HG03135 (cell line): ENCODE measurements at regions not wholly inside any gene's neighbourhood (a gene's known extent, or its start where the extent isn't known, plus 50 kb on each side); places are given as distances from the start of the nearest gene placed in this dataset.
"Not testable (repeated sequence)": the region's sequence is repeated elsewhere in the genome, so short reads cannot be mapped to it uniquely, and the experiment has no call there.

ENCODE experiments used
- ATAC-seq: cut with Tn5 transposase; IDR thresholded peaks from one replicate; pipeline ENCODE4 v1.9.1; 2021; ENCODE audit warnings: mild to moderate bottlenecking, moderate library complexity; ENCODE audit not compliant: unreplicated experiment

DNA sequence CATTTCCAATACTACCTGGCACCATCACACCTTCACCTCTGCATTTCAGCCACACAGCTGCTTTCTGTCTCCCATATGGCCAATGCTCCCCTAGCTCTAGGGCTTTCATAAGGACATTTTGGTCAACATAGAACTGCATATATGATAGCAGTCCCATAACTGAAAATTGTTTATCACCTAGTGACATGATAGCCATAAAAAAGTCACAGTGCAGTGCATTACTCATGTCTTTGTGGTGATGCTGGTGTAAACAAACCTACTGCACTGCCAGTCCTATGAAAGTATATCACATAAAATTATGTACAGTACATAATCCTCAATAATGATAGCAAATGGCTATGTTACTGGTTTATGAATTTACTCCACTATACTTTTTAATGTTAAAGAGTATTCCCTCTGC, 221.0 kb downstream of the NAF1 start:
- ATAC-seq: no peak

DNA sequence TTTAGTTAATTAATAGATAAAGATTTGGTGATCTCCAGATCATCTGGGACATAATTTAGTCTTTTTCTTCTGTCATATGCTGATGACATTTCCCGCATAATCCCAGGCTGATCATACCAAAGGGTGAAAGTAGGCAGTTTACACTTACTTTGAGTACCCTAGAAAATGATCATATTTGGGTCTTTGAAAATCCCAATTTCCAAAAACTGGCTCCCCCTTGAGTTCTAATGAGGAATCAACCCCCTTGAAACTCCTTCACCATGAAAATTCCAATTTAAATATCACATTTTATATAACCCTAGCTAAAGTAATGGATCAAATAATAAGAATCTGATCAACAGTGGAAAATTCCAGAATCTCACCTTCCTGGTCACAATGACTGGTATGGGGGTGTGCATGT, 223.4 kb downstream of the NAF1 start:
- no peak for ATAC-seq

DNA sequence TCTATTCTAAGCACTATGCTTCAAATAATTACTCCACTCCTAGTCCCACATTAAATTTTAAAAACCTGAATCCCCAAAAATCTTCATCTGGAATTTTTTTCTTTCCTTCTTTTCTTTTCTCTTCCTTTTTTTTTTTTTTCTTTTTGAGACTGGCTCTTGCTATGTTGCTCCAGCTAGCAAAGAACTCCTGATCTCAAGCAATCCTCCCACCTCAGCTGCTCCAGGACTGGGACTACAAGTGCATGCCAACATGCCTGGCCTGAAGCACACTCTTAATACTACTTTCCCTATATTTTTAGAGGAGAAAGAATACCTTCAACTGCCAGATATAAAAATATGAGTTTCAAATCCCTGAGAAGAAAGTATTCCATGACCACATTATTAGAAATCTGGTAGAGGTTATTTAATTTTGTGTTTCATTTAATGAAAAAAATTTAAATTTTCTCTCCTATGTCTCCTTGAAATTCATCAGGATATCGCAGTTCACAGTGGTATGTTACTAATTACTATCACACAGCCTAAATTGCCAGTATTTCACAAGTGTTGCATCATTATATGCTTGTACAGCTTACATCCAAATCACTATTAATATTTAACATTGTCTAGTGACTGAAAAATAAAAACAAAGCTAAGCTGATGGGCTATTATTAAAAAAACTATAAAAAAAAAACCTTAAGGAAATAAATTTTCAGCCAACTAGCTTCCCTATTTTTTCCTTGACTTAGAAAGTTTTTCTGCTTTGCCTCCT, 227.8 kb downstream of the NAF1 start:
- ATAC-seq: no peak

DNA sequence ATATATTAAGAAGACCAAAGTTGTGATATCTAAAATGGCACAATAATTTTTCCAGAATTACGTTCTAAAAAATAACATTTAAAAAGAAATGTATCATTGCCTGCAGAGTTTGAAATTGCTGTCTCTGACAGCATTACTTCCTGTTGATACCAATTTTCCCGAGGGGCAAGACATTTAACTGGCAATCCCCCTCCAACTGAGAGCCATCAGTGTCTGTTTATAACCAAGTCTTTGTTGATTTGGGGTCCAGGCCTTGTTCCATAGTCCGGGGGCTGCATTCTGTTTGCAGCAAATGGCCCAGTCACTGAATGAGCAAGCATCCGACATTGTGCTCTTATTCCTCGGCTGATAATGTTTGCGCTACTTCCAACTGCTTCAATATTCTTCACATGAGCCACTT, 231.5 kb downstream of the NAF1 start:
- ATAC-seq: no peak

DNA sequence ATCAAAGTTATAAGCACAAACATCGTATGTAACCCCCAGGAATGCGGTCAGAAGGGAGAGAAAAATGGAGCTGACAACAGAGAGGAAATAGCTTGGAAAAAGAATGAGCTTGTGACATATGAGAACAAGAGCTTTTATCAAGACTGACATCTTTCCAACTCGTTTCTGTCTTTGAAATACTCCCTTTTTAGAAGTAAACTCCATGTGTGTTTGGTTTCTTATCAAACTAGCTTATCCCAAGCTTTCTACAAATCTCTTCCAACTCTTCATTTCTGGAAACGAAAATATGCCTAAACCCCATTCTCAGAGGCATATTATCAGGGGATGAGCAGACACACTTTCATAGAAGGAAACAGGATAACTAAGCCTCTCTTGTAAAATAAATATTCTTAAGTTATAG, 235.4 kb downstream of the NAF1 start:
- ATAC-seq: no peak

DNA sequence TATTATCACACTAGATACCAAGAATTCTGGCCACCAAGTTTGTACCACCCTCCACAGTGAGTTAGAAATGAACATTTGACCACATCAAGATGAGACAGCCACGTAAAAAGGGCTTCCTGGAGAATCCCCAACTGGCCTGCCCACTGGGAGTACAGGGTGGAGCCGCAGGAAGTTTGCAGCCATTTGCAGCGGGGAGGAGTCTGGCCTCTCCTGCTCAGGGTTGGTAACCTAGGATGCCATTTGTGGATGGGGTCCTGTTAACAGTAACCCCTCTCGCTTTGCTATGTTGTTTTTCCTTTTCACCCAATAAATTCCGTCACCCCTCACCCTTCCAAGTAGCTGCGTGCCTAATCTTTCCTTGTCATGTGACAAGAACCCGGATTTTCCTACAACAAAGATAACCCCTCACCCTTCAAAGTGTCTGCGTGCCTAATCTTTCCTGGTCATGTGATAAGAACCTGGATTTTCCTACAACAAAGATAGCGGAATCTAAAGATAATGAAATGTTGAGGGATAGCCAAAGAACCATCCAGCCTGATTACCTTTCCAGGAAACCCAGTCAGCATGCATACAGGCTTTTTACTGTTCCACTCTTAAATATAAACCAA, 245.4 kb downstream of the NAF1 start:
- no peak for ATAC-seq

DNA sequence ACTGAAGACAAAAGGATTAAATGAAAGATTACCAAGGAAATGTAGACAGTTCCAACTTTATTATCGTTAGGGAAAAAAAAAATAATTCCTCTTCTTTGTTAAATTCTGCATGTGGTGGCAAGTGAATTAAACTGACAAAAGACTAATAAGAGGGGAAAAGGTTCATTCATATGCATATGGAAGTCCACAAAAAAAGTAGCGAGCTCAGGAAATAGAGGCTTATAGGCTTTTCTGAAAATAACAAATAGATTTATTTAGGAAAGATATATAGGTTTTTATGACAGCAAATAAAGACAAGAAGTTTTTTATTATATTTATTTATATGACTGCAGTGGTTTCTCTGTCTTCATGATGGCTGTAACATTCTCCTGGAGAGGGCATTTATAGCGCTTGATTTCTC, 246.0 kb downstream of the NAF1 start:
- ATAC-seq: no peak

DNA sequence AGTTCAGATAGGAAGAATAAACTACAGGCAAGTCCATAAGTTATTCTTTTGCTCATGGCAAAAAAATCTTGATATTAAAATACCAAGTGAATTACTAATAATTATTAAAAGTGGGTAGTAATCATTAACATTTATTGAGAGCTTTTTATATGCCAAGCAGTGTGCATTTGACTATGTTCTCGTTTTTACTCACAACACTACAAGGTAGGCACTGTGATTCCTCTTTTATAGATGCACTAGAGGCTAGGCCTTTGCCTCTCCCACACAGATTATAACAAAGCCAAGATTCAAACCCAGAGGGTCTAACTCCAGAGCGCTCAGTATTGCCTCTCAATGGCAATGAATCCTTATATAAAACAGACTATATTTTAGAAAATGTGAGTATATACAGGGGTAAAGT, 254.2 kb downstream of the NAF1 start:
- ATAC-seq: no peak

DNA sequence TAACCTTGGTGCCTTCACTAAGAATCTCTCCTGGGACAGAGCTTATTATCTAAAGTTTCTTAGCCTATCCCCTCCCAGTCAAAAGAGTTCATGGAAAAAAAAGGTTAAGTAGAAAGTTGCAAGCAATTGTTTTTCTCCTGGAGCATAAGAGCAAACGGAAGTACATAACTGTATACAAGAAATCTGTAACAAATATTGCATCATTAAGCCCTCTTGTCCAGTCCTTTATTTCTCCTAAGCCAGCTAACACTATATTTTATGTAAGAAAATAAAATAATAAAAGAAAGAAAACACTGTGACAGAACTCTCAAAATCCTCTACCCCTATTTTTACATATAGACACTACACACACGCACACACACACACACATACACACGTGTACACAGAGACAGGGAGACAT, 255.3 kb downstream of the NAF1 start:
- ATAC-seq: no peak

DNA sequence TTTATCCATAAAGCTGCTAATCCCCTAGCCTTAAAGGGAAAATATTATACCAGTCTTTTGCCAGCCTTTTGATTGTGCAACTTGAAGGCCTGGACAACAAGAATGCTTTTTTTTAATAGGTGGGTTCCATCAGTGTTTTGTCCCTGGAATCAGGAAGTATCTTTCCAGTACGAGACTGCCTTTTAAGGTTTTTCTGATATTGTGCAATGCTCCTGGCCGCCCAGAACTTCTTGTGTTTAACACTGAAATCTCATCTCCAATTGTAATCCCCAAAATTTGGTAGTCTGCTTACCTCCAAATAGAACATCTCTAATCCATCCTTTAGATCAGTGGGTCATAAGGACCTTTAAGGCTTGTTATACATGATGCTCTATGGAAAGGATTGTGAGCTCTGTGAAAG, 256.7 kb downstream of the NAF1 start:
- no peak for ATAC-seq

DNA sequence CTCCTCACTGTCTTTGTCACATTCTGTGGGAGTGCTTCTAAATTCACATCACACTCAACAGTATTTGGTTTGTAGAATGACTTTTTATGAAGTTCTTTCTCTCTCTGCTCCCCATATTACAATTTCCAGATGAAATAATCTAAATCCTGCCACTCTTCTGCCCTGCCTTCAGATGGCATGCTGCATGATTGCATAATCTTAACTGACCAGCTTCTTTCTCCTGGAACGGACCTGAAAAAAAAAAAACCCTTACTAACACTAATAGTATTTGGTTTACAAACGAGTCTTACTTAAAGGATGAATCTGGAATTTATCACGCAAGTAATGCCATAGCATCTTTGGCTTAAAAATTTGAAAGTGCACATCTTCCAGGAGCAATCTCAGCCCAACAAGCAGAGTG, 272.3 kb downstream of the NAF1 start:
- ATAC-seq: no peak

DNA sequence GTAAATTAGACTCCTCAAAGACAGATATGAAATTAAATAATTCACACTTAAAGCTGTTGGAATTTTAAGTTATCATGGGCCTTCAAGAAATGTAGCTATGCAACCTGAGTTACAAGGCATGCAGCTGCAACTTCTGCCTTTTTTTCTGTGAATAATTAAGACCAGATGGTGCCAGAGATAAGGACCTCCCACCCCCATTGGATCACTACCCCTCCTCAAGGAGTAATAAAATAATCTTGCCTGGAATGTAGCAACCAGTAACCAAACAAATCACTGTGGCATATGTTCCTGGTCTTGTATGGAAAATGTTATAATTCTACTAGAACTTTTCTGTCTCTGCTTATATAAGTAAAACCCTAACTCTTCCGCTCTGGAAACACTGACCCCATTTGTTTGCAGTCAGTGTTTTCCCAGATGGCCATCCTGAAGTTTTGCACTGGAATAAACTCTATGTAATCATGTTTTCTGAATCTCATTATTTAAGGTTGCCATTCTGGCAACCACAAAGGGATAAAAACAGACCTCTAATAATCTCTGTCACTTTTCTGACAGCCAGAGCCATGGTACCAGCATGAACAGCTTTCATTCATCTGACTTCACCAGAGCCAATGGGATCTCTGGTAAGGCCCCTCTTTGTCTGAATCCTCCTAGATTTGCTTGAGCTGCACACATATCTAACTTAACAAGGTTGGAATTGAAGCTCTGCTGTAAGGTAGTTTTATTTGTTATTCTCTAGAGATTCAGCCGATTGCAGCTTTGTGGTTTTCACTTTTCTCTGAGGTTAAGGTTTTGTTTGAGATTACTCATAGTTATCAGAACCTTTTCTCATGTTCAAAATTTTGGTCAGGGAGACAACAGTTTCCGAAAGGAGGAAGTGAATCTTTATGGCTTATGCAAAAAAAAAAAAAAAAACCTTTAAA, 274.6 kb downstream of the NAF1 start:
- ATAC-seq: peak; percentile 99

DNA sequence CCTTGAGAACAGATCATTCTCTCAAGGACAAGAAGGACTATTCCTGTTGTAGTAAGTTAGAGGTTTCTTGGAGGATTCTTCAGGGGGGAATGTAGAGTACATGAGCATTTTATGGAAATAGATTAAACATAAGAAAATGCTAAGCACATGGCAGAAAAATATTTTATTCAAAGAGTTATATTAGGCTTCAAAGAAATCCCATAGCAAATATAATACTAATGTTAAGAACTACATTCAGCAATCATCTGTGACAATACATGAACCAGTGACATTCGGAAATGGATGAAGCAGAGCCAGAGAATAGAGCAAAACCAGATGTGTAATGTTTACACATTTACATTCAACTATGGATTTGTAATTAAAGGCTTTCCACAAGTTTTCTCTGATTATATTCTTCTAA, 288.6 kb downstream of the NAF1 start:
- no peak for ATAC-seq

DNA sequence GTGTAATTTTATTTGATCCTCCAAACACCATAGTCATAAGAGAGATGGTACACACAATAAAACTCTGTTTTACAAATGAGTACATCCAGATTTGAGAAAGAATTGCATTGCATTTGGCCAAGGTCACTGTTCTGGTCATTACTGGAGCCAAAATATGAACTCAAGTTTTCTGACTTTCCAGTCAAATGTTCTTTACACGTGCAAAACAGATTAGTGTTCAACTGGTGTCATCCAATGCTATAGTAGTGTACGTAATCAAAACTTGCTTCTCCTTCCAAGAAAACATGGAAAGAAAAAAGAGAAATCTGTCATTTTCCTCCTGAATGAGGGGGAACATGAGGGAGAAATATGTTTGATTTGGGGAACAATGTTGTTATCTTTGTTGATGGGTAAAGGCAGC, 291.9 kb downstream of the NAF1 start:
- ATAC-seq: no peak

DNA sequence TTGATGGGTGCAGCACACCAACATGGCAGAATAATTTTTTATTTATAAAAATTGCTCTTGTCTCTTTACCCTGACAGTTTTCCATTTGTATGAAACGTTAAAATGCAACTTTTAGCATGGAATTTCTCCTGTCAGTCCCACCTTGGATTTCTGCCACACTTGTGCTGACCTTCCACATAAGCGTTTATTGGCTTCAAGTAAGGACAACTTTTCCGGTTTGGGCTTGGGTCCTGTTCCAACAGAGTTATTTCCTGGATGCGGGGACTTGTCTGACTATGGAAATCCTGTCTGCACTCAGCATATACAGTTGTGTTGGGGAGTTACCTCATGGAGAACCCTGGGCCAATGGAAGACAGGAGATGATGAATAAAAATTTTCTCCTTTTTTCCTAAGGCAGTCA, 294.7 kb downstream of the NAF1 start:
- no peak for ATAC-seq

DNA sequence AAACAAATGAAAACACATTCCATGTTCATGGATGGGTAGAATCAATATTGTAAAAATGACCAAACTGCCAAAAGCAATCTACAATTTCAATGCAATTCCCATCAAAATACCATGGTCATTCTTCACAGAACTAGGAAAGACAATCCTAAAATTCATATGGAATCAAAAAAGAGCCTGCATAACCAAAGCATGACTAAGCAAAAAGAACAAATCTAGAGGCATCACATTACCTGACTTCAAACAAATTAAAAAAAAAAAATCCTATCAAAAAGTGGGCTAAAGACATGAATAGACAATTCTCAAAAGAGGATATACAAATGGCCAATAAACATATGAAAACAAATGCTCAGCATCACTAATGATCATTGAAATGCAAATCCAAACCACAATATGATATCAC, 297.5 kb downstream of the NAF1 start:
- ATAC-seq: no peak

DNA sequence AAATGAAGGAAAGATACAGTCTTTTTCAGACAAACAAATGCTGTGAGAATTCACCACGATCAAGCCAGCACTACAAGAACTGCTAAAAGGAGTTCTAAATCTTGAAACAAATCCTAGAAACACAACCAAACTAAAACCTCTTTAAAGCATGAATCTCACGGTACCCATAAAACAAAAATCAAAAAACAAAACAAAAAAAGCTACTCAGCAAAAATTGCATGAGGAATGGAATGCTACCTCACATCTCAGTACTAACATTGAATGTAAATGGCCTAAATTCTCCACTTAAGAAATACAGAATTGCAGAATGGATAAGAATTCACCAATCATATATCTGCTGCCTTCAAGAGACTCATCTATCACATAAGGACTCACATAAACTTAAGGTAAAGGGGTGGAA, 300.1 kb downstream of the NAF1 start:
- ATAC-seq: no peak

DNA sequence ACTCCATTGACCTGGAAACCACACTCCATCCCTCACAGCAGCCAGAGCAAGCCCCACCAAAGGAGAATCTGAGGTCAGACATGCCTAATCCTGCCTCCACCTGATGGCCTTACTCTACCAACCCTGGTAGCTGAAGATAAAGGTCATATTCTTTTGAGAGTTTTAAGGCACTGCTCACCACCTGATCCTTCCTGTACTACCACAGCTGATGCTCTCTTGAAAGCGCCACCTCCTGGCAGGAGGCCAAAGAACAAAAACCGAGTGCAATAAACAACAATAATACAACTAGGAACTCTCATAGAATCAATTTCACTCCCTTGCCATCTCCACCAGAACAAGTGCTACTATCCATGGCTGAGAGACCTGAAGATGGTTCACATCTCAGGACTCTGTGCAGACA, 301.6 kb downstream of the NAF1 start:
- ATAC-seq: no peak

DNA sequence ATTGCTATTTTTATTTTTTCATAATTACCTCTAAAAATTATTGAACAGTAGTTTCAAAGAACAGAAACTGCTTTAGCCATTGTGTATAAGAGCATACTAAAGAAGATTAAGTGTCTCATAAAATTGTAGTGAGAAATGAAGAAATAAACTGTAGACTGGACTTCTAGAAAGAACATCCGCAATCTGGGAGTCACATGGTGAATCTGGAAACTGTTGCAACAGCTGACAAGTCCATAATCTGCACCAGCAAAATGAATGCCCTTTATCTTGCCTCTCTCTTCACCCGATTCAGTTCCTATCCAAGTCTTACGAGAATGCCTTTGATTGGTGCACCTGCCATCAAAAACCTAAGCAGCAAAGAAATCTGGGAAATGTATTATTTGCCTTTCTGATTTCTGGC, 312.9 kb downstream of the NAF1 start:
- ATAC-seq: no peak

DNA sequence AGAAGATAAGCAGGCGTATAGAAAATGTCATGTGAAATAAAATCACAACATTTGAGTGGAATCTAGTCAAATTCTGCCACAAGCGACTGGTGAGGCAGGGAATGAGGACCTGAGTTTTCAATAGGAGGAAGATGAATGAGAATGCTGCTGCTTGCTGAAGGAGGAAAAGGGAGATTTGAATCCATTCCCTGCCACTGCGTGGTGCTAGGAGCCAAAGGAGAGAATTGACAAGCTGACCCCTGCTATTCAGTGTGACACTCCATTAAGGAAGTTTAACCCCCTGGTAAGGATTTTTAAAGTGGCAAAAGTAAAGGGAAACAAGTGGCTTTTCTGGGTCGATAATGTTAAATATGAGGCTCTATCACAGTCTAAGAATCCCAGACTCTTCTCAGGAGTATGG, 314.0 kb downstream of the NAF1 start:
- no peak for ATAC-seq

DNA sequence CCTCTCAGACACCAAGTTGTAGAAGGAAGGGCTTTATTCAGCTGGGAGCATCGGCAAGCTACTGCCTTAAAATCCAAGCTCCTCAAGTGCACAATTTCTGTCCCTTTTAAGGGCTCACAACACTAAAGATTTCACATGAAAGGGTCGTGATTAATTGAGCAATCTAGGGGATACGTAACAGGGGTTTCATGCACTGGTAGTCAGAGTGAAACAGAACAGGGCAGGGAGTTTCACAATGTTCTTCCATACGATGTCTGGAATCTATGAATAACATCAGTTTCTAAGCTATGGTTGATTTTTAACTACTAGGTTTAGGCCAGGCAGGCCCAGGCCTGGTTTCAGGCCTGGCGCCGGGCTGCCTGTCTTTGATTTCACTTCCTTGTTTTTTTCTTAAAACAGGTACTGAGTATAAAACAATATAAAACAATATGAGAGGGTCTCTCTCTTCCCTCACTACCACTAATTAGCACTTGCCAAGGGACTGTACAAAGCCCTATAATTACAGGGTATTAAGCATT, 315.4 kb downstream of the NAF1 start:
- ATAC-seq: not testable (repeated sequence)

DNA sequence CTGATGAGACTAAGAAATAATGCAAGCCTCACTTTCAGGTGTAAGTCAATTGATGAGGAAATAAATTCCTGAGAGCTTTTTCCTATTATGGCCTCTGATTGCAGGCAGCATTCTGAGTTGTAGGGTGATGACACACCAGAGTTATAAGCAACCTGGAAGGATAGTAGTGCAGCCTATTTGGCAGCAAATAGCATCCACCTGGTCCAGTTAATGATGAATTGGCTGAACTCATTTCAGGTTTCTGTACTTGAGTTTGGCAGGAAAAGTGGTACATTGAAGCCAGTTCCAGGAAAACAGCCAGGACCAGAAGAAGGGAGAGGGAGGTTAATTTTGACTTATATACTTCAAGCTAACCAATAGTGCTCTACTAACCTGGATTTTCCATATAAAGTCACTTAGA, 316.8 kb downstream of the NAF1 start:
- no peak for ATAC-seq
